AML-193 (cell line): ENCODE measurements at regions not wholly inside any gene's neighbourhood (a gene's known extent, or its start where the extent isn't known, plus 50 kb on each side); places are given as distances from the start of the nearest gene placed in this dataset.

Source experiments
- DNase-seq, 2 experiments: peaks; one replicate each; lab custom pipeline; 2025; lab: John Stamatoyannopoulos, UW

GRCh38 chr10:10213237-10213636, 804.4 kb upstream of the CELF2 start:
- no peak for DNase-seq

- DNase-seq: no peak
Measured at GRCh38 chr10:10222304-10222841, 795.3 kb upstream of the CELF2 start.

GRCh38 chr10:10223131-10223530, 794.5 kb upstream of the CELF2 start:
- no peak for DNase-seq

- DNase-seq: no peak
Measured at GRCh38 chr10:10225136-10225676, 792.5 kb upstream of the CELF2 start.

GRCh38 chr10:10233229-10233628, 784.4 kb upstream of the CELF2 start:
- no peak for DNase-seq

- DNase-seq: no peak
Measured at GRCh38 chr10:10235003-10235402, 782.7 kb upstream of the CELF2 start.

GRCh38 chr10:10247585-10247984, 770.1 kb upstream of the CELF2 start:
- no peak for DNase-seq

GRCh38 chr10:10256860-10257259, 760.8 kb upstream of the CELF2 start:
- DNase-seq: no peak

- no peak for DNase-seq
Measured at GRCh38 chr10:10259013-10259412, 758.7 kb upstream of the CELF2 start.

GRCh38 chr10:10270126-10271050, 747.3 kb upstream of the CELF2 start:
- DNase-seq: no peak

GRCh38 chr10:10271639-10272192, 746.0 kb upstream of the CELF2 start:
- no peak for DNase-seq

- no peak for DNase-seq
Measured at GRCh38 chr10:10273661-10274060, 744.0 kb upstream of the CELF2 start.

- no peak for DNase-seq
Measured at GRCh38 chr10:10279906-10280305, 737.8 kb upstream of the CELF2 start.

GRCh38 chr10:10292501-10292900, 725.2 kb upstream of the CELF2 start:
- no peak for DNase-seq

GRCh38 chr10:10293041-10293440, 724.6 kb upstream of the CELF2 start:
- DNase-seq: no peak

- DNase-seq: no peak
Measured at GRCh38 chr10:10293481-10293951, 724.2 kb upstream of the CELF2 start.

- DNase-seq: no peak
Measured at GRCh38 chr10:10294184-10294880, 723.3 kb upstream of the CELF2 start.

GRCh38 chr10:10294881-10295529, 722.7 kb upstream of the CELF2 start:
- no peak for DNase-seq

GRCh38 chr10:10295537-10295936, 722.1 kb upstream of the CELF2 start:
- DNase-seq: no peak

- DNase-seq: no peak
Measured at GRCh38 chr10:10302689-10303088, 715.0 kb upstream of the CELF2 start.

- no peak for DNase-seq
Measured at GRCh38 chr10:10307036-10307435, 710.6 kb upstream of the CELF2 start.

- no peak for DNase-seq
Measured at GRCh38 chr10:10307551-10307950, 710.1 kb upstream of the CELF2 start.
